Breast epithelium (tissue), 3 donors: ENCODE measurements at regions not wholly inside any gene's neighbourhood (a gene's known extent, or its start where the extent isn't known, plus 50 kb on each side); places are given as distances from the start of the nearest gene placed in this dataset.
"Not testable (repeated sequence)": the region's sequence is repeated elsewhere in the genome, so short reads cannot be mapped to it uniquely, and the experiment has no call there.

ENCODE experiments used
- CTCF ChIP-seq, 3 donors: fragments of 450-650 bp; IDR thresholded peaks; one replicate each; pipeline ENCODE4 v1.5.1; 2016 to 2017; ENCODE audit warnings: antibody characterized with exemption in 3 of 3, mild to moderate bottlenecking in 3 of 3, moderate library complexity in 3 of 3
- POLR2A ChIP-seq: fragments of 450-650 bp; IDR thresholded peaks from one replicate; pipeline ENCODE4 v1.6.1; 2016; ENCODE audit warnings: antibody characterized with exemption, mild to moderate bottlenecking, moderate library complexity
- POLR2AphosphoS5 ChIP-seq, 3 donors: sonication (generic); formaldehyde crosslinking; IDR thresholded peaks; one replicate each; pipeline ENCODE4 v1.6.1; 2017; ENCODE audit warnings: antibody characterized with exemption in 3 of 3

- not testable (repeated sequence) for TF ChIP-seq POLR2A; CTCF (IDR thresholded peaks at IDR 0.05); POLR2AphosphoS5 (IDR thresholded peaks at IDR 0.05)
Observed at GRCh38 chr11:134982432-134982831, 570.4 kb upstream of the B3GAT1 start.
